ENCODE measurements at regions not wholly inside any gene's neighbourhood (a gene's known extent, or its start where the extent isn't known, plus 50 kb on each side); places are given as distances from the start of the nearest gene placed in this dataset.

DNA sequence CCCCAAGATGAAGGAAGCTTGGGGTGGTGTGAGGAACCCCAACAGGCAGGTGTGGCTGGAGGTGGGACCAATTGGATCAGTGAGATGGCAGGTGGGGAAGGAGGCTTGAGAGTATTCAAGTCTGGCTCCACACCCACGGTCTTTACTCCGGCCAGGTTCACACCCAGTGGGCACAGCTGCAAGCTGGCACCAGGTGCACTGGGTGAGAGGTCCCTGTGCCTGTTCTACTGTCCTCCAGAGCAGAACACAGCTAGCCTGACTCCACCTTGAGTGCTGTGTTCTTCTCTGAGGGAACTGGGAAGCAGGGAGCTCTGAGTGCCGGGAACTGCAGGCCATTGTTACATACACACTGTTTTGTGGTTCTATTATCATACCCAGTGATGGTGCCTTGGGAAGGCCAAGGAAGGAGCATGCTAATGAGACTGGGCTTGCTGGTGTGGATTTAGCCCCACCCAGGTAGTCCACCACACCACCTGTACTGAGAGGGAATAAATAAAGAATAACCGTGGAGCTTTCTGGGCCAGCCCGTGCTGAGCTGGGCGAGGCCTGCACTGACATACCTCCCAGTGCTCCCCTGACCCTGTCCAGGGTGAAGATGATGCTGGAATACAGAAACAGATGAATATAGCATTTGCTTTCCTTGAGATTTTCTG is 93.4 kb downstream of the ABHD5 start:
- no peak for DNase-seq

DNA sequence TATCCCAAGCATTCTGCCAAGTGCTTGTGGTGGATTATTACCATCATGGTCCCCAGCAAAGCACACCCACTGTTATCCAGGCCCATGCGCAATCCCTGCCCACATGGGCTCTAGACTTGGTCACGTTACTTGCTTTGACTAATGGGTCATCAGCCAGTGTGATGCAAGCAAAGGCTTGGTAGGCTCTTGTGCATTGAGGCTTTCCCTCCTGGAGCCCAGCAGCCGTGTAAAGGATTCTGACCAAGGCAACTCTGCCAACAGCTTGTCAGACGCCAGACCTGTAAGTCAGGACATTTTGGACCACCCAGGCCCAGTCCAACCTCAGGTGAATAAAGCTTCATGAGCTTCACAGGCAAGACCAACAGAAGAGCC is 93.9 kb downstream of the ABHD5 start:
- DNase-seq, result no peak

- no peak for DNase-seq
These were observed 94.8 kb downstream of the ABHD5 start for GRCh38 chr3:43785551-43785950.

DNA sequence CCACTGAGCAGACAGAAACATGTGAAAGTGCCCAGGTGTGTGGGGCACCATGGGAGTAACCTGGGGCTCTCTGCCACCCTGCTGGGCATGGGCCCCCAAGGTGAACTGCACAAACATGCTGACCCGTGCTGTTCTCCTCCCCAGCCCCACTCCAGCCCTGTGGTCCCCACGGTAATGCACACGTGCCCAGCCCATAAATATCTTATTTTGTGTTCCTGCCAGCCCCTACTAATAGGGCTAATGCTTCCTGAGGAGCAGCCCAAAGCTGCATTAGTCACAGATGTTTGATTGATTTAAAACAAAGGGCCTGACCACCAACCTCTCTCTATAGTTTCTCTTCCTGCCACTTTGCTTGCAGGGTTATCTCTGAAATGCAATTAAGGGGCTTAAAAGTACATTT is 95.4 kb downstream of the ABHD5 start:
- DNase-seq, result no peak

DNA sequence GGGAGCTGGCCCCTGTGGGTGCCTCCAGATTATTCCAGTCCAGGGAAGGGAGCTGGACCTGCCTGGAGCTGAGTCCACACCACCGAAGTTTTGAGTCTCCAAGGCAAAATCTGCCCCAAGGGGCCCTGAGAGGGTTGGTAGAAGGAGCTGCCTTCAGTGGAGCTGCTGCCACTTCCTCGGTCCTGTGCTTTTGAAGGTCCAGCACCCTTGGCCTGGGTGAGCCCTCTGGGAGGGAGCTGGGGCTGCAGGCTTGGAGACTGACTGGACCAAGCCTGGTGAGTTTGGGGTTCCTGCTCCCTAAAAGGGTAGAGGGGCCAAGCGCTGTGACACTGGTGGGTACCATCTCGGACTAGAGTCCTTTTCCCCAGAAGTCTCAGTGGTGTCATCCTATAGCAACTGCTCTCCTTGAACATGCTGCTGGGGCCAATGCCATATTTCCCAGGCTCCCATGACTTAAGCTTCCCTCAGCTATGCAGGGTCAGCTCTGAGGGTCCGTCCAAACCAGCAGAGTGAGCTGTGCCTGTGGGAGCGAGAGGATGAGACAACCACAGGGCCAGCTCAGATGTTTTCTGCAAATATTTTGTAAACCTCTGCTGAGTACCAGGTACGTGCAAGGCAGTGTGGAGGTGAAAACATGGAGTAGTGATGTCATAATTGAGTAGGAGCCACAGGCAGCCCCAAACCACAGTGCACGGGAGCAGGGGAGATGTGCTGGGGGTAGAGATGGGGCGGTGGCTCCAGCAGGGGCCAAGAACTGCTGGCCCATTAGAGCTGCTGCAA is 96.0 kb downstream of the ABHD5 start:
- DNase-seq, result no peak

GRCh38 chr3:43787330-43787729 is 96.6 kb downstream of the ABHD5 start:
- DNase-seq, result no peak

DNA sequence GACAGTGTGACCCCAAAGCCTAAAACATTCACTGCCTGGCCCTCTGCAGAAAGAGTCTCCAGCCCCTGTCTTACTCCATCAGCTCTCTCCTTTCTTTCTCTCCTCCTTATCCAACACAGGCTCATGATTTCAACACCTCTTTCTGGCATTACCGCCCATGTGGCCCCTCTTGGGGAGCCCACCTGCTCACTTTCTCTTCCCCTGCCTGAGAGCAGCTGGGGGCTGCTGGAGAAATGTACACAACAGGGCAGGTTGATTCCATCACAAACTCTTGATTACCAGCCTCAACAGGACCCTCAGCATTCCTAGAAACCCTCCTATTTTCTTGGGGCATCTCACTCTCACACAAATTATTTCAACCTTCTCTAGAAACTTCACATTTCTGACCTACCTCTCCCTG is 98.3 kb downstream of the ABHD5 start:
- no peak for DNase-seq

DNA sequence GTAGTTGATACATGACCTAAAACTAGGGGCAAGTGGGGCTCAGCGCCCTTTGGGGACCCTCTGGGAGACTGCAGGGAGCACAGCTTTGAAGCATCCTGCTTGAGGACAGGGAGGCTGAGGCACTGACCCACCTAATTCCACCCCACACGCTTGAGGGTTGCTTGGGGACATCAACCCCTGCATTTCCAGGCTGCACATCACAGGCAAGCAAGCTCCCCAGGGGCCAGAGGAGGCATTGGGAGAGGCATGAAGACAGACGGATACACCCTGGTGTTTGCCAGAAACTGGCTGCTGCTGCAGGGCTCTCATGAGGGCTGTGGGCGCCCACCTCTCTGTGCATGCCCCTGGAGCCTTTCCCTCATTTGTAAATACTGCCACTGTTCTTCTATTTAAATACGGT is 99.3 kb downstream of the ABHD5 start:
- DNase-seq, result no peak

- no peak for DNase-seq
These were observed 99.7 kb downstream of the ABHD5 start for GRCh38 chr3:43790476-43790875.

DNA sequence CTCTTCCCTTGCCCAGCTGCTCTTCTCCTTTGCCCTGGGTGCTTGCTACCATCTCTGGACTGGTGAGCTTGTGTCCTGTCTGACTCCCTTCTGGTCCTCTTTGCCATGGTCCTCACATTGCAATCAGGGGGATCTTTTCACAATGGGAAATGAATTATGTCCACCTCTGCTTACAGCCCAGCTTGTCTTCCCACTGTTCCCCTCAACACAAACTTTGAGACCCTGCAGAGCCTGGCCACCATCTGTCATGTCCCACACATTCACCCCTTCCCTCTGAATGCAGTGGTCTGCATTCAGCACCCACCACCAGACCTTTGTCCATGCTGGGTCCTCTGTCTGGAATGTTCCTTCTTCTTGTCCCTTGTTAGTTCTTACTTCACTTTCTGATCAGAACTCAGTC is 100.5 kb downstream of the ABHD5 start:
- no peak for DNase-seq

GRCh38 chr3:43792904-43793303 is 102.2 kb downstream of the ABHD5 start:
- no peak for DNase-seq

DNA sequence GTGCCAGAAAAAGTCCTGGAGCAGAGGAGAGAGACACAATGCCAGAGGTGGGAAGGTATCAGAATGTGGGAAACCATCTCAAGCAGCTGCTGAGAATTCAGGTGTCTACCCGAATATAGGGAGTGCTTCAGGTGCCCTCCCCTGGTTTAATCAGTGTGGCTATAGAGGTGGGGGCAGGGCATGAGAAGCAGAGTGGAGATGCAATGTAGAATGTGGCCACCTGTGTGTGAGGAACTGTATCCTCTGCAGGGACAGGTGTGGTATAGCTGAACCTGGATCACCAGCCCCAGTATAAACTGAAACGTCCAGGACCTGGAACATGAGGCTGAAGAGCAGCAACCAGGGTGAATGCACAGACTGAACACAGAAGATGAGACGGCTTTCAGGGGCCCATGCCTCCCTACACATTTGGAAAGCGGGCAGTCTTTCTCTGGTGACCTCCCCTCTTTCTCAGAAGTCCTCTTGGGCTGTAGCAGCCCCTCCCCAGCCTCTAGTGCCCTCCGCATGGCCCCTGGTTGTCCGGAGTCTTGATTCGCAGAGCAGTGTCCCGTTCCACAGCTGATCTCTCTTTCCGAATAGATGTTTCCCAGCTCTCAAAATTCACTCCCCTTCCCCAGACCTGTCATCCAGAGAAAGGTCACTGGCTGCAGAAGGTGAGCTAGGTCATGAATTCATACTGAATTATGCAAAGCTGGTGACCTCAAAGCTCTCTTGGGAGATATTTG is 103.1 kb downstream of the ABHD5 start:
- DNase-seq, result no peak

GRCh38 chr3:43794776-43795175 is 104.0 kb downstream of the ABHD5 start:
- no peak for DNase-seq

DNA sequence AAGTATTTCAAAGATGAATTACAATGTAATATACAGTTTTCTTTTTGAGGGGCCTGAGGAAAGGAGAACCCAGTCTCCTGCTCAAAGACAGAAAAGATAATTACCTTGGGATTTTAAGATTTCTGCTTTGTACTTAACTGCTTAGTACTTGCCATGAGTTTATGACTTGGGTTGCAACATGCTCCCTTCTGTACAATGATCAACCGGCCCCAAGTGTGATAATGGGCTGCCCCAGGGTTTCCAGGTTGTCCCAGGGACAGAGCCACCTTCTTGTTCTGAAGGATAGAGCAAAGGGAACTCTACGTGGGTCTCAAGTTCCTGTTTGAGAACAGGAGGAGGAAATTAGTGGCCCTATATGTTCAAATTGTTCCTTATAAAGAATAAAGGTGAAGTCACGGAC is 104.8 kb downstream of the ABHD5 start:
- no peak for DNase-seq

DNA sequence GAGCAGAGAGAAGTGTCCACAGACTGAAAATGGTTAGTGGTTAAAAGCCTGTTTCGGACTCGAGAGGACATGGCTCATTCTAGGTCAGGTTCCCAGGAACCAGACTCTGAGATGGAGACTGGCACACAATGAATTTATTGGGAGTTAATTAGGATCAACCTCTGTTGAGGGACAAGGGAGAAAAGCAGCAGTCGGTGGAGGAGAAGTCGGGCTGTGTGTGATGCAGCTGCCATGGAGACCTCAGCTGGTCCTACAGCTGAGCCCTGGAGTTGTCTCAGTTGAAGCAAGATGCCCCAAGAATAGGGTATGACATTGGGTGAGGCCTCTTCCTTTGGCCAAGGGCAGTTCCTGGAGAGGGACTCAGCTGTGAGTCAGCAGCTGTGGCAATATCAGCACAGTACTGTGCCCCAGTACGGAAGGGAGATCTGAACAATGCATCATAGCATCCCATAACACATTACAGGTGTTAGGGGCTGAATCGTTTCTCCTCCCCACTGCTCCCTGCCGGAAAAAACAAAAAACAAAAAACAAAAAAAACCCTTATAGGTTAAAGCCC is 105.4 kb downstream of the ABHD5 start:
- no peak for DNase-seq

DNA sequence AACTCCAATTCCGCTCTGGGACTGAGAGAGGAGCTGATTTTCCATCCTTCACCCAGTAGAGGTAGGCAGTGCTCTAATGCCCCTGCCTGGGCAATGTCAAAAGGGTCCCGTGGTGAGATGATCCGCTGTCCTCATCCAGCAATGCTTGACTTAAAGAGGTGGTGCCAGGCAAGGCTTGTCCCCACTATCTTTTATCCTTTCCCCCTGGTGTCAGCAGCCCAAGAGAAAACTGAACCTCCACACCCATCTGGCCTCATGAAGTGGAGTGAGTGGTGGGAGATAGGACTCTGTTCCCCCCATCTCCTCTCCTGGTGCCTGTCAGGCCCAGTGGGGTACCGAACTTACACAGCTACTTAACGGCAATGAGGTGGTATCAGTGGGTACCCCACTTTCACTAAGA is 107.1 kb downstream of the ABHD5 start:
- DNase-seq, result no peak

DNA sequence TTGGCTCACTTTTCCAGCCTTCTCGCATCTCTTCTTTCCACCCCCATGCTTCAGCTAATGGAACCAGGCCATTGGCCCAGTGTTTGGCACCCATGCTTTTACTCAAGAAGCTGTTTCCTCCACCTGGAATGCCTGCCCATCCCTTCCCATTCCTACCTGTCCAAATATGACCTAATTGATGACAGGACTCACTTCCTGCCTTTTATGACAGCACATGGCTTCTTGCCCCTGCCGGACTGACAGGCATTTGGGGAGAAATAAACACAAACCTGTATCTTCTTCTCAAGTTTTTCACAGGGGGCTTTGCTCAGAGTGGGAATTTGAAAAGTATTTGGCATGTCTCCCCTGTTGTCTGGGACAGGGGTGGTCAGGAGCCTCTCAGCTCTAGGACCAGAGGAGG is 120.1 kb downstream of the ABHD5 start:
- no peak for DNase-seq

DNA sequence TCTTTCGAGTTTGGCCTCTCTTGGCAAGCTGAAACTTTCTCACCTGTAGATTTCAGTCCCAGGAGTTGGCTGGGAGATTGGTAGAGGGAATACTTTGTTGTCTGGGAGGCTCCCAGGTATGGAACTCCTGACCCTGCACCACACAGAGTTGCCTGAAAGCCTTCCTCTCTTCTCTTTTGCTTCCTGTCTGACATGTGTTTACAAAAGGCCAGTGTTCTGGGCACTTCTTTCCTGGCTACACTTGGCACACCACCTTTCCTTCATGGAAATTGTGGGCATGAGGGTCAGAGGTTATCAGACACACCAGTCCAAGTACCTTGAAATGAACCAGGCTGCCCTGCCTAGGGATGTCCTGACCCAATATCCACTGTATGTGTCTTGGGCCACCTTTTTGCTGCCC is 123.7 kb downstream of the ABHD5 start:
- no peak for DNase-seq

- DNase-seq, result no peak
These were observed 125.6 kb downstream of the ABHD5 start for GRCh38 chr3:43816372-43816771.

- DNase-seq, result no peak
These were observed 126.3 kb downstream of the ABHD5 start for GRCh38 chr3:43817064-43817463.

DNA sequence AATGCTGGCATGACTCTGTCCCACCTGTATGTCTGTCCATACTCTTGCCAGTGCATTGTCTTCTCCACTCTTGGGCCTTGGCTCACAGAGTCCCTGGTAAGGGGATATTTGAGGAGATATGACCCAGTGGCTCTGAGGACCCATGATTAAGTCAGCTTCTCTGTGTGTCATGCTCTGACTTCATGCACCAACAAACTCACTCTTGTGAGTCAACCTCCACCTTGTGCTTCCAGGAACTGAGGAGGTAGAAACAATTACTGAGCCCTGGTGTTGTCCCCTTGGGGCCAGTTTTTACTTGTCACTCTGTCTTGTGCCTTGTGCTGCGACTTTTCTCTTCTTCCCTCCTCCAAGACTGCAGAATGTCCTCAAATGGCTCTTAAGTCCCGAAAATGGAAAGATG is 127.1 kb downstream of the ABHD5 start:
- no peak for DNase-seq

GRCh38 chr3:43818229-43818628 is 127.5 kb downstream of the ABHD5 start:
- no peak for DNase-seq

GRCh38 chr3:43838009-43838758 is 147.4 kb downstream of the ABHD5 start:
- DNase-seq, result no peak
